ENCODE measurements at regions not wholly inside any gene's neighbourhood (a gene's known extent, or its start where the extent isn't known, plus 50 kb on each side); places are given as distances from the start of the nearest gene placed in this dataset.

GRCh38 chr11:80621871-80622270 lies 1181.0 kb upstream of the TENM4 start:
- DNase-seq = no peak

GRCh38 chr11:80620867-80621266 lies 1180.0 kb upstream of the TENM4 start:
- DNase-seq = no peak

GRCh38 chr11:80617156-80617555 lies 1176.3 kb upstream of the TENM4 start:
- DNase-seq = no peak

- DNase-seq = no peak
Observed at GRCh38 chr11:80616070-80616800, 1175.4 kb upstream of the TENM4 start.

DNA sequence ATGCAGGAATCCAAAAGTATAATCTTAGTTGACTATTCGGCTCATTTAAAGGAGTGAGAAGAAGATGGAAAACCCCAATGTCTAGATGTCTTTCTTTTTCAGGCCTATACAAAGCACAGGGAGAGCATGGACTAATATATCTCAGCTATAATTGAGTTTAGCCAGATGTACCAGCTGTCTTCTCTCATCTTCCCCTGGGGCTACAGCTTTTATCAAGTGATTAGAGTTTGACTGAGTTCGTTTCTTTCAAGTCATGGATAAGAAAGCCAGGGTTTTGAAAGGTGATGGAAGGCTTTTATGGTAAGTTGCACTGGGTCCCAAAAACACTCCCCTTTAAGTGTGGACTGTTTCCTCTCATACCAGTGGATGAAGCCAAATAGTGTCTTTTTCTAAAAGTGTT lies 1172.8 kb upstream of the TENM4 start:
- no peak for DNase-seq

GRCh38 chr11:80610516-80610915 lies 1169.7 kb upstream of the TENM4 start:
- DNase-seq = no peak

DNA sequence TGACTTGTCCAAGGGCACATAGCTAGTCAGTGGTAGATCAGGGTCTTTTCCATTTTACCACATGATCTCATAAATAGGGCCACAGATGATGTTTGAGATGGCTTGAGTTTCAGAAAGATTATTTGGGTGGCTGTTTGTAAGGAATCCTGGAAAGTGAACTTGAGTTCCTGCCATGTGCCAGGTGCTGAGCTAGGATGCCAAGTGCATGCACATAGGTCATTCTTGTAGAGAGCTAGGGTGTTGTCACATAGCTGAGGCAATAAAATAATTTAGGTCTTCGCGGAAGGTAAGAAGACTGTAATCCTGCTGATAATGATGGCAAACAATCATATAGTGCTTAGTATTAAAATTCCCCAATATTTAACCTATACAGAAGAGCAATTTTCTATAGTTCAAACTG lies 1162.6 kb upstream of the TENM4 start:
- no peak for DNase-seq

DNA sequence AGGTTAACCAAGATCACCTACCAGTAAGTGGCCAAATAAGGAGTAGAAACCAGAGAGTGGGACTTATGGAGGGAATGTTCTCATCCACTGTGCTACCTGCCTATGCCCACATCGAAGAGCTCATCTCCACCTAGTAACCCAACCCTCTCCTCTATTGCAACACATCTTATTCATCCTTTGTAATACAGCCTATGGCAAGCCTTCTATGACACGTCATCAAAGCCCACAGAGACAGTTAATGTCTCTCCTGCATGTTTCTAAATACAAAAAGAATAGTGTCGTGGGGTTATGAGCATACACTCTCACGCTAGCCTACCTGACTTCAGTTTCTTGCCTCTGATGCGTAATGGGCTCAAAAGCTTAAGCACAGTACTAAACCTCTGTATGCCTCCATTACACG lies 1158.1 kb upstream of the TENM4 start:
- DNase-seq = no peak

GRCh38 chr11:80596291-80596810 lies 1155.5 kb upstream of the TENM4 start:
- no peak for DNase-seq

DNA sequence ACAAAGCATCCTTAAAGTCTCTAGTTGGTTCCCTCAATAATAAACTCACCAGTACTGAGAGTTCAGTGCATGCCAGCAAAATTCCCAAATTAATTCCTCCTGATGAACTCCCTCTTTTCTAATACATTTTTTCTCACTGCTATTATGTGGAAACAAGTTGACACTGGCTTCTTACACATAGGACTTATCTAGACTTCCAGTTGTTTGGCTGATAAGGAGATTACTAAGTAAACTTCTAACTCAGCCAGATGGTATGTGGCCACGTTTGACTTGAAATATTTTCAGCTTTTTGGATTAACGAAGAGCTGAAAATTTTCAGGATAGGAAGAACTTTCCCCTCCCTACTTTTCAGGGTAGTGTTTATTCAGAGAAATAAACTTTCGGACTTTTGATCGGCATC lies 1154.2 kb upstream of the TENM4 start:
- no peak for DNase-seq

DNA sequence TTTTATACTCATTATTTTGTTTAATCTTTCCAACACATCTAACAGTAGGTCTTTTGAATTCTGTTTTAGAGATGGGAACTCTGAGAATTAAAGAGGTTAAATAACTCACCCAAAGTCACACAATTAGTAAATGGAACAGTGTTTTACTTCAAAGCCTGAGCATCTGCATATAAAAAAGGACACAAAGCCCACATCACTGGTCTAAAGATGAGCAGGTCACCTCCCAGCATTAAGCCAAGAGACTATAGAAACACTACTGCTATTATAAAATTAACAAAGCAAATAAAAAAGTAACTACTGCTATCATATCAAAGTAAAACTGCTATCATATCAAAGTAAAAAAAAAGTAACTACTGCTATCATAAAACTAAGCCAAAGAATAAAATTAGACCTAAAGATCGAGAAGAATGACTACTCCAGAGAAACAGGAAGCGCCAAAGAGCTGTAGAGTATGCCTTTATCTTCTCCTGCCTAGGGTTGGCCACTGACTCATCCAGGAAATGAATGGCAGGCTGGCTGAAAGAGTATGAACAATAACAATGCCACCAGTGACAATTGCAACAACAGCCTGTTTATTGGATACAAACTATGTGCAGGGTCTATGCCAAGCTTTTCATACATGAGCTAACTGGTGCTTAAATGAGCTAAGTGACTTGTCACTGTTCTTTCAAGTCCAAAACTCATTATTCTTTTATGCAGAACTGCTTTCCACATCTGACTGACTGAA lies 1153.0 kb upstream of the TENM4 start:
- DNase-seq = no peak

GRCh38 chr11:80592546-80592945 lies 1151.7 kb upstream of the TENM4 start:
- DNase-seq = no peak

- no peak for DNase-seq
Observed at GRCh38 chr11:80587906-80588305, 1147.1 kb upstream of the TENM4 start.

DNA sequence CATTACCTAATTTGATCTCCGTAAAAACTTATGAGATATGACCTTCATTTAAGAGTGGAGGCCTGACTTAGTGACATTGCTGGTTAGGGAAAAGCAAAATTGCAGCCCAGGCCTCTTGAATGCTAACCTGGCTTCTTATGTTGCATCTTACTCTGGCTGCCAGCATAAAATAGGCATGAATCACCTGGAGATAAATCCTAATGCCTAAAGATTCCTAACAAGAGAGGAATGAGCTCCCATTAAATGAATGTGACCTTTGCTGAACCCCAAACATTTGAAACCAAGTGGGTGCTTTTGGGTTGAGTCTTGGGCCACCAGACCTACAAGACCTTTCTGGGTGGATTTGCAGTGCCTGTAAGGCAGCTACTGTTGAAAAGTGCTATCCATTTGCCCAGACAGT lies 1145.6 kb upstream of the TENM4 start:
- no peak for DNase-seq

DNA sequence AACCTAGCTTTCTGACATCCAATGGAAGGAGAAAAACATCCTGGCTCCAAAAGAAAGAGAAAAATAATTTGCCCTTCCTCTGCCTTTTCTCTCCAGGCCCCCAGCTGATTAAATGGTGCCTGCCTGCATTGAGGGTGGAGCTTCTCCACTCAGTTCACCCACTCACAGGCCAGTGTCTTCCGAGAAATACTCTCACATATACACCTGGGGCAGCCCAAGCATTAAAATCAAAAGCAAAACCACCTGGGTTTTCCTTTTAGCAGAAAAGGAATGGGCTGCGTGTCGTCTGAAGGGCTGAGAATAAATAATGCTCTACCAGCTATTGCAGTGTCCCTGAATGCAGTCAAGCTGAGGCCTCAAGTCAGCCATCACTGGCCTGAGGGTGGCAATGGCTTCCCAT lies 1143.8 kb upstream of the TENM4 start:
- no peak for DNase-seq

DNA sequence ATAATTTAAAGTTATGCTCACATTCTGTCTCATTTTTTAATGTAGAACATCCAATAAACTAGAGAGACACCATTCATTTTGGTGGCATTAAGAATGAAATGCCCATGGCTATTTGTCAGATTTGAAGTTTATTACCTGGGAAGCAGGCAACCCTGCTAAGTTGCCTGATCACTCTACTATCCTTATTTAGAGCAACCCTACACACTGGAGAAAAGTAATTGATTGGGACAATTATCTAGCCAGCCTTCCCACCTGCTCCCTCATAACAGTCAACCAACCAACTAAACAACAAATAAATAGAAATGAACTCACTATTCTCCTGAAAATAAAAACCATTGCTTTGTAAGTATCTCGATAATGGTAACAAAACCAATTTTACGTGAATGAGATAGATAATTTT lies 1129.0 kb upstream of the TENM4 start:
- DNase-seq = no peak

DNA sequence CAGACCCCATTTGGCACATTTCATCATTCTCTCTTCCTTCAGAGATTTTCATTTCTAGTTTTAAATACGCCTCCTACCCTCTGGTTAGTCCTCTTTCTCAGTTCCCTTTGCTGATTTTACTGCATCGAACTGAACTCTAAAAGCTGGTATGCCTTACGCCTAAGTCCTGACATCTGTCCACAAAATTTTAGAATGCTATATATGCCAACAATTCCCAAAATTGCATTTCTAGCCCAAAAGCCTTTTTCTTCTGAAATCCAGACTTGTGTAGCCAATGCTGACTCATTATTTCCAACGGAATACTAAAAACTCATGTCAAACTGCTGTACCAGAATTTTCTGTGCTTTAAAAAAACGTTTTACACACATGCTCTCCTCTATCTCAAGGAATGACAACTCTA lies 1124.4 kb upstream of the TENM4 start:
- DNase-seq = no peak

DNA sequence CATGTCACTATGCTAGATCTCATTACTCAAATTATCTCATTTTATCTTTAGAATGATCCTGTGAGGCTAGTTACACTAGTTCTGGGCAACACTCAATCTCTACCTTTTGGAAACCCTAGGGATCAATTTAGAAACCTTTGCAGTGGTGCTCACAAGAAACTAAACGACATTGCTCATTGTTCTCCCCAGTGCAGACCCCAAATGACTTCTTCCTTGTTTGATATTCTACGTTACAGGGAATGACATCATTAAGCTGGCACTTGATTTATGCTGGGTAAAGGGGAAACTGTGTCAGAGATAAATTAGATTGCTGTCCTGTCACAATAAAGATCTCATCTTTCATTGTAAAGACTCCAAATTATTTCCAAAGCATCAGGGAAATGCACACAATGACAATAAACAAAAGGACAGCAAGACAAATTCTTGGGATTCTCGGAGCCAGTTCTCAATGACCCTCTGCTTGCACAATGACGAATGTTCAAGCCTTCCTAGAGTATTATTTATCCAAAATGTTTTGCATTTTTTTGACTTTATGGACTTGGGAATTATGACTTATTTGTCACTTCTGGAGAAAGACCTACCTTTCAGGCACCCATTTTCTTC lies 1121.8 kb upstream of the TENM4 start:
- DNase-seq = no peak

DNA sequence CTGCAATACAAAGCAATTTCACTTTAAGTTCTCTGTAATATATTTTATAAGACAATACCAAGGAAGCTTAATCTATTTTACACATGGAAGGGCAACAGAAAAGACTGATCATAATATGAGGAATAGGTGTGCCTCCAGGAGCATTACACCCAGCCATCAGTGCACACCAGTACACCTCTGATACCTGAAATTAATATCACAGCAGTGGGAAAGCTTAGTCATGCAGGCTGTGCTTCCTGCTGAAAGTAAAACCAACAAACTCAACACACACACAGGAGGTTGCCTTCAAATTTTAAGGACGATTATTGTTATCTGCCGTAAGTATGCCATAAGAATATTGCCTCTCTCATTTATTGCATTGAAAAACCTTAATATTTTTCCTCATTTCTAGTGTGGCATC lies 1119.1 kb upstream of the TENM4 start:
- DNase-seq = no peak

DNA sequence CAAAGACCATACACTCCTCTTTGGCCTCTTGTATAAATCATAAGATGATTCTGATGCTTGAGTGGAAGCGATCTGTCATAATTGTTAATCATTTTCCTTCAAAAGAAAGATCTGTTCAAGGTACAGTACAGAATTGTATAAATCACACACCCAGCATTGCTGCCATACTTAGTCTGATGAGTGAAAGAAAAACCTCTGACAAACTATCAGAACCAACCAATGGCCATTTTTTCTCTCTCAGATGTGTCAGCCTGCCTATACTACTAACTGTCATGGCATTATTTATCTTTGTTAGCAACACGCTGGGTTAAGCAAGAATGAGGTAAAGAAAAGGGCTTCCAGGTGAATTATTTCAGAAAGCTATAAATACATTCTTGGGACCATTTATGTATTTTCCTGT lies 1112.7 kb upstream of the TENM4 start:
- no peak for DNase-seq

GRCh38 chr11:80542704-80543103 lies 1101.9 kb upstream of the TENM4 start:
- no peak for DNase-seq

- DNase-seq = no peak
Observed at GRCh38 chr11:80538040-80538439, 1097.2 kb upstream of the TENM4 start.

DNA sequence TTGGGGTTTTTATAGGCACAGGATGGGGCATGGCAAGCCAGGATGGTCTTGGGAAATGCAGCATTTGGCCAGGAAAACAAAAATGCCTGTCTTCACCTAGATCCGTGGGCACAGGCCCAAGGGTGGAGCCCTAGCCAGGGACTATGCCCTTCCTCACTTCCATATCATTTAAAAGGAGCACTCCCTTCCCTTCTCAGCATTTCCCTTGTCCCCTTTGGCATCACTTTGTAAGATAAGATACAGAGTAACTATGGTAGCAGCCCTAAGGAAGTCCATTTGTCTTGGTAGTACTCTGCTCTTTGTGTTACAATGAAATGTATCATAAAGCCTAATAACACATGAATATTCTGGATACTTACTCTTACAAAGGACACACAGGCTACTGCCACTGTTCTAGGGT lies 1092.6 kb upstream of the TENM4 start:
- no peak for DNase-seq

DNA sequence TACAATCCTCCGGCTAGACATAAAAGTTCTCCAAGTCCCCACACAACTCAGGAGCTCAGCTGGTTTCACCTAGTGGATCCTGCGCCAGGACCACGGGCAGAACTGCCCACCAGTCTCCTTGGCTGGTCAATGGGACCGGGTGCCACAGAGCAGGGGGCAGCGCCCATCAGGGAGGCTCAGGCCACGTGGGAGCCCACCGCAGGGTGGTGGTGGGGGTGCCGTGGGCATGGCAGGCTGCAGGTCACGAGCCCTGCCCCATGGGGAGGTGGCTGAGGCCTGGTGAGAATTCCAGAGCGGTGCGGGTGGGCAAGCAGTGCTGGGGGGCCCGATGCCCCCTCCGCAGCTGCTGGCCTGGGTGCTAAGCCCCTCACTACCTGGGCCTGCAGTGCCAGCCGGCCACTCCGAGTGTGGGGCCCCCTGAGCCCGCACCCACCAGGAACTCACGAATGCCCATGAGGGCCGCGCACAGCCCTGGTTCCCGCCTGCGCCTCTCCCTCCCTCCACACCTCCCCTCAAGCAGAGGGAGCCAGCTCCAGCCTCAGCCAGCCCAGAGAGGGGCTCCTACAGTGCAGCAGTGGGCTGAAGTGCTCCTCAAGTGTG lies 1091.9 kb upstream of the TENM4 start:
- DNase-seq = no peak
